IPS-18a (cell line): ENCODE measurements at regions not wholly inside any gene's neighbourhood (a gene's known extent, or its start where the extent isn't known, plus 50 kb on each side); places are given as distances from the start of the nearest gene placed in this dataset.
"Not testable (repeated sequence)": the region's sequence is repeated elsewhere in the genome, so short reads cannot be mapped to it uniquely, and the experiment has no call there.

Source experiments
- H3K27ac ChIP-seq: one replicate; pipeline ENCODE4 v1.5.1; 2013; ENCODE audit warnings: low read length
- H3K27me3 ChIP-seq: one replicate; pipeline ENCODE4 v1.6.1; 2013; ENCODE audit warnings: mild to moderate bottlenecking, low read length; ENCODE audit not compliant: control insufficient read depth, insufficient read depth
- H3K36me3 ChIP-seq: one replicate; pipeline ENCODE4 v1.6.1; 2013; ENCODE audit warnings: low read depth, low read length; ENCODE audit not compliant: control insufficient read depth
- H3K4me1 ChIP-seq: one replicate; pipeline ENCODE4 v1.6.1; 2013; ENCODE audit warnings: low read depth, low read length; ENCODE audit not compliant: control insufficient read depth
- H3K4me3 ChIP-seq: one replicate; pipeline ENCODE4 v1.5.1; 2013; ENCODE audit warnings: low read length
- H3K9ac ChIP-seq: one replicate; pipeline ENCODE4 v1.6.1; 2013; ENCODE audit warnings: mild to moderate bottlenecking, low read length, moderate library complexity
- H3K9me3 ChIP-seq: one replicate; pipeline ENCODE4 v1.6.1; 2013; ENCODE audit warnings: low read depth, low read length; ENCODE audit not compliant: control insufficient read depth

GRCh38 chr5:152038856-152039255 is 114.2 kb upstream of the GLRA1 start:
- not testable (repeated sequence) for H3K36me3 ChIP-seq, H3K4me1 ChIP-seq, H3K9ac ChIP-seq, H3K9me3 ChIP-seq, H3K27me3 ChIP-seq, H3K27ac ChIP-seq, H3K4me3 ChIP-seq

GRCh38 chr5:152026328-152027024 is 101.8 kb upstream of the GLRA1 start:
- not testable (repeated sequence) for H3K4me3 ChIP-seq, H3K4me1 ChIP-seq, H3K9ac ChIP-seq, H3K27me3 ChIP-seq, H3K9me3 ChIP-seq, H3K27ac ChIP-seq, H3K36me3 ChIP-seq

- H3K9ac ChIP-seq = no peak overlapping the region
- no peaks in the 10 kb centered on the region for H3K27me3 ChIP-seq
- H3K36me3 ChIP-seq = no peaks in the 10 kb centered on the region
- H3K4me3 ChIP-seq = no peak overlapping the region
- no peaks in the 10 kb centered on the region for H3K4me1 ChIP-seq
- no peaks in the 10 kb centered on the region for H3K9me3 ChIP-seq
- no peak overlapping the region for H3K27ac ChIP-seq
Measured at GRCh38 chr5:152016421-152016820, 91.8 kb upstream of the GLRA1 start.

- Histone ChIP-seq H3K9me3 (no peaks in the 10 kb centered on the region), H3K36me3 (no peaks in the 10 kb centered on the region), H3K9ac (no peak overlapping the region), H3K27ac (no peak overlapping the region), H3K4me1 (peaks cover 4% of the 10 kb centered on the region), H3K4me3 (no peak overlapping the region), H3K27me3 (no peaks in the 10 kb centered on the region)
Measured at GRCh38 chr5:152007653-152008335, 83.1 kb upstream of the GLRA1 start.

- no peaks in the 10 kb centered on the region for H3K27me3 ChIP-seq
- peaks cover 6% of the 10 kb centered on the region for H3K9me3 ChIP-seq
- no peaks in the 10 kb centered on the region for H3K36me3 ChIP-seq
- peaks cover 4% of the 10 kb centered on the region for H3K4me1 ChIP-seq
- no peak overlapping the region for H3K4me3 ChIP-seq
- no peak overlapping the region for H3K9ac ChIP-seq
- H3K27ac ChIP-seq = no peak overlapping the region
Measured at GRCh38 chr5:152004095-152004494, 79.4 kb upstream of the GLRA1 start.
